ENCODE measurements at regions not wholly inside any gene's neighbourhood (a gene's known extent, or its start where the extent isn't known, plus 50 kb on each side); places are given as distances from the start of the nearest gene placed in this dataset.

- no peaks in the 10 kb centered on the region for H3K27me3 ChIP-seq
- DNase-seq: no peak
- no peaks in the 10 kb centered on the region for H3K9me3 ChIP-seq
- no peaks in the 10 kb centered on the region for H3K36me3 ChIP-seq
- no peak overlapping the region for H3K27ac ChIP-seq
- TF ChIP-seq CTCF (IDR thresholded peaks at IDR 0.05) (no peak), POLR2A (IDR thresholded peaks at IDR 0.05) (no peak)
- 89 to 92% methylated on average over 3 of the region's 3 CpGs for WGBS, 2 donors
- H3K4me3 ChIP-seq (replicated peaks in 1 of 3): no peak overlapping the region
- no peaks in the 10 kb centered on the region for H3K4me1 ChIP-seq
- intact Hi-C loops (cut with DNase I): no loop called here
Observed at GRCh38 chr20:7080472-7080871, 313.0 kb downstream of the BMP2 start.

DNA sequence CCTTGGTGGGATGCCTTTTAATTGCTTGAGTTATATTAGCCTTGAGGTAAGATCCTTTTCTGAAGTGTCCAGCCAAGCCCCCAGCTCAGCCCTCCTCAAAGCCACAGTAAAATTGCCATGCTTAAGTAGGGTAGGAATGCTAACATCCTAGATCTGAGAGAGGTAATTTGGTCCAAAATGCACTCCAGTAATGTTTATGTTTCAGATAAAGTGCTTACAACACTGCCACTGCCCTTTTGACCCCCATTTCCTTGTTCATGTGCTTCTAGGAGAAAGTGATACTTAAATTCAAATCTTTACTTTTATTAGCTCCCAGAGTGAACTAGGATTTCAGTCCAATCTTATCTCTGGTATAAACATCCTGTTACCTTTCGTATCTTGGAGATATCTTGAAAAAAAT lies 318.0 kb downstream of the BMP2 start:
- Histone ChIP-seq H3K36me3 (no peaks in the 10 kb centered on the region), H3K9me3 (no peaks in the 10 kb centered on the region), H3K27ac (no peak overlapping the region), H3K4me3 (replicated peaks in 1 of 3) (no peak overlapping the region), H3K27me3 (no peaks in the 10 kb centered on the region), H3K4me1 (no peaks in the 10 kb centered on the region)
- 71 to 72% methylated on average over 1 of the region's 1 CpG for WGBS, 2 donors
- no peak for DNase-seq
- intact Hi-C loops (cut with DNase I): no loop called here
- TF ChIP-seq POLR2A (IDR thresholded peaks at IDR 0.05) (no peak), CTCF (IDR thresholded peaks at IDR 0.05) (no peak)

DNA sequence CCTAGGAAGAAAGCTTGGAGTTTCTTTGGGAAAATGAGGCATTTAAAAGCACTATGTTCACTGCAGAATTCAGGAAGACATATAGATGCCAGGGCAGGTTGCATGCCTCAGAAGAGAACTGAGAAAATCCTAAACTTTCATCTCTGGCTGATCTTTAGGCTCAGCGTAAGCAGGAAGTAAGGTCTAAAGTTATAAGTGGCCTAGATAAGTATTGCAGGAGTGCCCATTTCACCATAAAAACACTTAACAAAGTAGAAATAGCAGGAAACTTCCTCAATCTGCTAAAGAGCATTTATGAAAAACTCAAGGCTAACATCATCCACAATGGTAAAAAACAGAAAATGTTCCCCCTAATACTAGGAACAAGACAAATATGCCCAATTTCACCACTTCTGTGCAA lies 320.3 kb downstream of the BMP2 start:
- Histone ChIP-seq H3K36me3 (no peaks in the 10 kb centered on the region), H3K27me3 (no peaks in the 10 kb centered on the region), H3K9me3 (no peaks in the 10 kb centered on the region), H3K27ac (no peak overlapping the region), H3K4me3 (replicated peaks in 1 of 3) (no peak overlapping the region), H3K4me1 (no peaks in the 10 kb centered on the region)
- no peak for TF ChIP-seq POLR2A (IDR thresholded peaks at IDR 0.05)
- TF ChIP-seq CTCF (IDR thresholded peaks at IDR 0.05): no peak
- no peak for DNase-seq
- 83 to 85% methylated on average over 1 of the region's 1 CpG for WGBS, 2 donors
- intact Hi-C loops (cut with DNase I): no loop called here

DNA sequence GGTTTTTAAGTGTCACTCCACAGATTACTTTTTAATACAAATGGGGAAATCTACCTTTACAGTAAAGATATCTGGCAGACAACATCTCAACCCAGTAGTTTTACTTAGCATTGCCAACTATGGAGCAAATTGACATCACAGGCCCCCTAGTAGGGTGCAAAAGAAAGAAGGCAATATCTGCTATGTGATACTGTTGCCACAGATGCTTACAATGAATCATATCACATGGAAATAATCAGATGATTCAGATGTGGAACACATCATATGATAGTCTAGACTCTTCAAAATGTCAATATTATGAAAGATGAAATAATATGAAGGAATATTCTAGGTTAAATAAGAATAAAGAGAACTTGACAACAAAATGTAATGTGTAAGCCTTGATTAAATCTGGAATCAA lies 322.5 kb downstream of the BMP2 start:
- H3K9me3 ChIP-seq: no peaks in the 10 kb centered on the region
- intact Hi-C loops (cut with DNase I): loop anchor here (10.0 kb wide), 1 partner anchor 265 kb away; no protein-coding TSS in a partner anchor
- TF ChIP-seq POLR2A (IDR thresholded peaks at IDR 0.05) (no peak), CTCF (IDR thresholded peaks at IDR 0.05) (no peak)
- H3K4me1 ChIP-seq: no peaks in the 10 kb centered on the region
- no peaks in the 10 kb centered on the region for H3K27me3 ChIP-seq
- H3K4me3 ChIP-seq (replicated peaks in 1 of 3): no peak overlapping the region
- no peaks in the 10 kb centered on the region for H3K36me3 ChIP-seq
- H3K27ac ChIP-seq: no peak overlapping the region
- no peak for DNase-seq

DNA sequence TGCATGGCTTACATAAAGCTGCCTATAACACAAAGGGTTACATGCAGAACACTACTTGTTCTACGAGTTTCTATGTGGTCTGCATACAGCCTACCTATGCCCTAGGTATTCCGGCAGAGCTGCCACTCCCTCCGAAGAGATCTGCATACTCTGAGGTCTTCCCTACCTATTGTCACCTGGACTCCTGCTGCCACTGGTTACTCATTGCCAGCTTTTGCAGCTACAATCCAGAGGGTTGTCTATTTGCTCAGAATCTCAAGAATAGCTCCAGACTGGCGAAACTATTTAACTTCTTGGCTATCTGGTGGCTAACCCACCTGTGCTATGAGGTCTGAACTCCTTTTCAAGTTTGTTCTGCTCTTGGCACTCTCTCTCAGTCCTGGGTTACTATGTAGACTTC lies 323.3 kb downstream of the BMP2 start:
- no peak for TF ChIP-seq POLR2A (IDR thresholded peaks at IDR 0.05)
- TF ChIP-seq CTCF (IDR thresholded peaks at IDR 0.05): no peak
- Histone ChIP-seq H3K27me3 (no peaks in the 10 kb centered on the region), H3K4me3 (replicated peaks in 1 of 3) (no peak overlapping the region), H3K9me3 (no peaks in the 10 kb centered on the region), H3K27ac (no peak overlapping the region), H3K4me1 (no peaks in the 10 kb centered on the region), H3K36me3 (no peaks in the 10 kb centered on the region)
- DNase-seq: no peak
- intact Hi-C loops (cut with DNase I): loop anchor here (10.0 kb wide), 1 partner anchor 266 kb away; no protein-coding TSS in a partner anchor
- 75% methylated on average over 4 of the region's 4 CpGs for WGBS, 2 donors
